HG03175 (cell line): ENCODE measurements at regions not wholly inside any gene's neighbourhood (a gene's known extent, or its start where the extent isn't known, plus 50 kb on each side); places are given as distances from the start of the nearest gene placed in this dataset.

Experiments used
- ATAC-seq: cut with Tn5 transposase; IDR thresholded peaks from one replicate; pipeline ENCODE4 v1.9.1; 2021; ENCODE audit warnings: mild to moderate bottlenecking, moderate library complexity; ENCODE audit not compliant: unreplicated experiment

DNA sequence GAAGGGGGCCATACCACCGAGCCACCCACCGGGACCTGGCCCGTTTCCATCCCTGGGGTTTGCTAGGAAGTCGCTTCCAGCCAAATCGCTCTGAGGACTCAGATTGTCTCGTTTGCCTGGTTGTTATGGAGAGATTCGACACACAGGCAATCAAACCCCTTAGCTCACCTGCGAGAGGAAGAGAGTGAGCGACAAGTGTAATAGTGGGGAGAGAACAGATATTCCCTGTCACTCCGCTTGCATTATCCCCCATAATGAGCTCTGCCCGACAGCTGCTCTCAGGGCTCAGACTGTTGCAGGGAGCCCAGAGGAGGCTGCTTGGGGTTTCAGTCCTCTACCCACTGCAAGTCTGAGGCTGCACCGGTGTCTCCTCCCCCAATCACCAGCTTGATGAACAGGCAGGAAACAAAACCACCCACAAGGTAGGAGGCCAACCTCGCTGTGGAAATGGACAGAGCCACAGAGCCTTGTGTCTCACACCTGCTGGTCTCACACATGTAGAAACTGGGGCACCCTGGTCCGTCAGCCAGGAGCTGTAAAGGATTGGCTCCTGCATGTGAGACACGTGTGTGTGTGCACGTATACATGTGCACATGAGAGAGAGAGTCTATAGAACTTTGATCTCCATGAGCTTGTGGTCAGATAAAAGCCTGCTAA, 351.1 kb downstream of the BUD13 start:
- no peak for ATAC-seq

DNA sequence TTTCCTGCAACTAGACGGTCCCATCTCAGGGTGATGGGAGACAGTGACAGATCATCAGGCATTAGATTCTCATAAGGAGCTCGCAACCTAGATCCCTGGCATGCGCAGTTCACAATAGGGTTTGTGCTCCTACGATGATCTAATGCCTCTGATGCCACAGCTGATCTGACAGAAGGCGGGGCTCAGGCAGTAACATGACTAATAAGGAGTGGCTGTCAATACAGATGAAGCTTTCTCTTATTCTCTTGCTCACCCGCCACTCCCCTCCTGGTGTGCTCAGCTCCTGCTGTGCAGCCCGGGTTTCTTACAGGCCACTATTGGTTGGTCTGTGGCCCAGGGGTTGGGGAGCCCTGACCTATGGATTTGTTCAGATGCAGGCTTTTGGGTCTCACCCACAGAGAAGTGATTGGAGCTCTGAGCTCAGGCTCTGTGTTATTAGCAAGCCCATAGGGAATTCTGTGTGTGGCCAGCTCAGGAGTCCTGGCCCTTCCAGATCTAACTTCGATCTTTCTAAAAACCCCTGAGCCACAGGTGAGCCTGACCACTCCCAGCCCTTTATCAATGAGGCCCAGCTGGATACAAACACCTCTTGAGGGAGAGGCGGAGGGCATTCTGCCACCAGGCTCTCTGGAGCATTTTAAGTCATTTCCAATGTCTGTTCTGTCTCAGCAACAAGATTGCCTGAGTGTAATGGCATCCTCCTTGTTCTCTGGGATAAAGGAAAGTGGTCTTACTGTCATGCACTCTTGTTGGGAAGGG, 351.8 kb downstream of the BUD13 start:
- no peak for ATAC-seq

DNA sequence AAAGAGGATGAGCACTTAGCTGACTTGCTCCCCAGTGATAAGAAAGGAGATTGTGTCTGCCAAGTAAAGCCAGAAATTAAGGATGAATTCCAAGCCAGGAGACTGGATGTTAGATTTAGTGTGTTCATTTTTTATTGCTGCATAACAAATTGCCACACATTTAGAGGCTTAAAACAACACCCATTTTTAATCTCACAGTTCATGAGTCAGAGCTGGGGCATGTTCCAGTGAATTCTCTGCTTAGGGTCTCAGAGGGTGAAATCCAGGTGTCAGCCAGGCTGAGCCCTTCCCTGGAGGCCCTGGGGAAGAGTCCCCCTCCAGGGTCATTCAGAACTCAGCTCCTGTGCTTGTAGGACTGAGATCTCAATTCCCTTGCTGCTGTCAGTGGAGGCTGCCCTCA, 352.8 kb downstream of the BUD13 start:
- ATAC-seq: no peak

DNA sequence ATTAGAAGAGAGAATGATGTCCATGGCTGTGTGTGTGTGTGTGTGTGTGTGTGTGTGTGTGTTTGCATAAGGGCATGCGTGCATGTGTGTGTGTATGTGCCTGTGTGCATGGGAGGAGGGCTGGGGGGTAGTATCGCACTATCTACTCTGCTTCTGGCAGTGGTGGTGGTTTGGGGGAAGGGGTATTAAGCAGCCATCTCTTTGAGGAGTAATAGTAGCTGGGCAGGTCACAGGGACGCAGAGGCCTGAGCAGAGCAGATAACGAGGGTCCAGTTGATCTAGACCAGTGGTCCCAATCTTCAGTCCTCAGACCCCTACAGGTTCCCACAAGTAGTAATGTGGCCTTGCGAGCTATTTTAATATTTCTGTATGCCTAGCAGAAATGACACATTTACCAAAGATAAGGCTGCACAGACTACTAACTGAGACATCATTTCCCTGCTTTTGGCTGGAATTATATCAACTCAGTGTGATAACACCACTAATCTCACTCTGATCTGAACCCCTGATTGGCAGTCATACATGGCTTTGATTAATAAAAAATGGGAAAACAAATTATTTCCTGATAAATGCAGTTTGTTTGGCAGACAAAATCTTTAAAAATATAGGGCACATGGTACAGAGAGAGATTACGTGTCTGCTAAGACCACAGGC, 354.3 kb downstream of the BUD13 start:
- no peak for ATAC-seq

DNA sequence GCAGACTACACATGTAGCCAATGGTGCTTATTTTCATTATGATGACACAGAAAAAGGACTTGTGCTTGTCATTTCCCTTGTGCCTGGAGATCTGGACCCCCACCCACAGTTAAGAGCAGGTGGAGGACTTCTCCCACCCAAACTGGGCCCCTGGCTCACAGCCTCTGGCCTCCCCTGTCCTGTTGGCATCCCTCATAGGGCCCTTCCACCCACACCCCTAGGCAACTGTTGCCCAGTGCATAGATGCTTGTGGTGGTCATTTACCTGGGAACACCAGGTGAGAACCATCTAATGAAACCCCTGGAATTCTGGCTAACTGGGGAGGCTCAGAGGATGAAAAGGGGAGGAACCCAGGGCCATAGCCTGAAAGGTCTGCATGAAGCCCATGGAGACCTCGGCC, 355.9 kb downstream of the BUD13 start:
- no peak for ATAC-seq

DNA sequence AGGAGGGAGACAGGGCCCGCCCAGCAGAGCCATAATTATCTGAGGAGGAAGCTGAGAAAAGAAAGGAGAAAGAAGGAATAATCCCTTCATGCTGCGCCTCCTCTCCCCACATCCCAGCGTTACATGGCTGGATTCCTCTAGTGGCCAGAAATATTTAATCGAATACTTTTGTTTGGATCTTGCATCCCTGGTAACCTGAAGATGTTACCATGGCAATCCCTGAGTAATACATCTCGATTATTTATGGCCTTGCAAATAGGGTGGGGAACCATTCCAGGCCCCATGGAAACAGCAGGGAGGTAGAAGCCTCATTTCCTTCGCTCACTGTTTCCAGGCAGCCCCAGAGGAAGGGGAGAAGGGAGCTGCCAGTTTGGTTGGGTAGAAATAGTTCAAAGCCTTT, 357.7 kb downstream of the BUD13 start:
- ATAC-seq: no peak

DNA sequence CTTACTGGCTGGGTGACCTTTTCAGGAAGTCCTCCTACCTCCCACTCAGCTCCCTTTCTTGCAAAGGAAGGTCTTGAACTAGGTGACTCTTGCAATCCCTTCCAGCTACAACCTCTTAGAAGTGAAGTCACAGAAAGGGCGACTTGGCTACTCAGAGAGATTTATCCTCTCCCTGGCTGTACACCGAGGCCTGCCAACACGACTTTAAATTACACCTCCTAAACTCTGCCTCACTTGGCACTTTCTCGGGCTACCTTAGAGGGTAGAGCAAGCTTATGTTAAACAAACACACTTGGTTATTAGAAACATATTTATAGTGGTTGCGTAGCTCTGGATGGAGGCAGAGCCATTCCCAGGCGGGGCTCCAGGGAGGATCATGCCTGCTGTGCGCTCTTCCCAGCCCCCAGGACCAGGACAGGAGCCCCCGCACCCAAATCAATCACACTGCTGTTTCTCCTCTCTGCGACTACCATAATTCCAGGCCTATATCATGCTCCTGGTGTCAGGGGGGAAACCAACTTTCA, 358.4 kb downstream of the BUD13 start:
- ATAC-seq: no peak

DNA sequence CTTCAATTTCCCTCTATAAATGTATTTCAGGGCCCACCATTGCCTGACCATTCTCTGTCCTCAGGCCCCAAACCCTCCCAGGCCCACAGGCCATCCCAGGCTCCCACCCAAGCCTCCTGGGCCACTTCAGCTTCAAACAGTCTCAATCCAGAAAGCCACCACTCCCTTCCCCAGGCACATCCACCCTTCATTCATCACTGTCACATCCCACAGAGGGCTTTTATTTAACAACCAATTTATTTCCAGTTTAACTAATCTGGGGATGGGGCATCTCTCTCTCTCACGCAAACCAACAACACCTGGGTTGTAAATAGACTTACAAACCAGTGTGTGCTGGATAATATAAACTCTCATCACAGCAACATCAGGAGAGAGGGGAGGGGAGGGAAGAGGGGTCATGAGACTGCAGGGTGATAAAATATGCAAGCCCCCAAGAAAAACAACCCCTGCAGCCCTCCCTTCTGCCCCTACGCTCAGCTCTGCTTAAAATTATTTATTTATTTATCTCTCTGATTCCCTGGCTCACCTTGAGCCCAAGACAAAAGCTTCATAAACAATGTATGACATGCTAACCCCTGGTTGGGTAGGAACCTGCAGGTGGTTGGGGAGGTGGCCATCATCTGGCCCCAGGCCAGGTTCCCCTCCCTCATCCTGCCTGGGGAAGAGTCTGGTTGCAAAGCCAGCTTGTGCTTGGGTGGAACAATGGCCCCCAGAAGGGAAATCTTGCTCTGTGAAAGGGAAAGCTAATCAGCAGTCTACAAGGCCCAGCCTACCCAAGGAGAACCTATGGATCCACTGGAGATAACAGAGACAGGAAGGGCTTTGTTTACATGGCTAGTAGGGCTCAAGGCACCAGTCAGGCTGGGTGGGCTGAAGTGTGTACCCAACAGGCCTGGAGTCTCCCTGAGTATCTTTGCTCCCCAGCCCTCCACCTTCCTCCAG, 359.2 kb downstream of the BUD13 start:
- ATAC-seq: no peak

DNA sequence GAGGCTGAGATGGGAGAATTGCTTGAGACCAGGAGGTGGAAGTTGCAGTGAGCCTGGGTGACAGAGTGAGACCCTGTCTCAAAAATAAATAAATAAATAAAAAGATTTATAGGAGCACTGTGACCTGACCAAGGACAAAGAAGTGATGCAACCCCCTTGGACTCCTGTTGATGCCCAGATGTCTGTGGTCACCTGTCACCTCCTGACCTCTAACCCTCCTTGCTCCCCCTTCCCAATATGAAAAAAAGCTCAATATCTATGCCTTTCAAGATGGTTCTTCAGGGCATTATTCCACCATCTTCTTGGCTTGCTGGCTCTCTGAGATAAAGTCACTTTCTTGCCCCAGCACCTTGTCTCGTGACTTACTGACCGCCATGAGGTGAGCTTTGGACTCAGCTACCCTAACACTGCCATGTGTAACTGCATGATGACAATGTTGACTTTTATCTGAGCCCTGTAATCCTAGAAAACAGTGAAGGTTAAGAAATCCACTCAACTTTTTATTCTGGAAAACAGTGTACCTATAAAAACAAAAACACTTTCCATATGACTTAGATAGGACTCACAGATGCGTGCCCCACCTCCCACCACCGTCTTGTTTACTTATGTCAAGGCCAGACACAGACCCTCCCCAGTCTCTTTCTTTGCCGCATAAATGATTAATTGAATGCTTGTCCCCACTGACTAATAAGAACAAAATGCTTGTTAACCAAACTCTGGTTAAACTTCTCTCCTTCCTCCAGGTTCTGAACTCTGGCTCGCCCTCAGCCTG, 360.5 kb downstream of the BUD13 start:
- ATAC-seq: no peak

DNA sequence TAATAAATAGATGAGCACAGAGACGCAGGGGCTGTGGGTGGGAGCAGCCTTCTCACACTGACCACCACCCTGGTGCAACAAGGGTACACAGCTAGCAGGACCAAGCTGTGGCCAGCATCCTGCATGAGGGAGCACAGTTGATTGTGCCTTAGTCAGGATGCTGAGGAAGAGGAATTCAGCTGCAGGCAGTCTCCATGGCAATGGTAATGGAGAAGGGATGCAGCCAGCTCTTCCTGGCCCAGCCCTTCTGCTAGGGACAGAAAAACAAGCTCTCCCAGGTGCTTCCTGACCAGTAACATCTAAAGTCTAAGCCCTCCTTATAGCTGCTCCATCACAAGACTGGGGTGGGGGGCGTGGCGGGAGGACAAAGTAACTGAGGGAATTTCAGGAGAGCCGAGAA, 363.5 kb downstream of the BUD13 start:
- no peak for ATAC-seq

DNA sequence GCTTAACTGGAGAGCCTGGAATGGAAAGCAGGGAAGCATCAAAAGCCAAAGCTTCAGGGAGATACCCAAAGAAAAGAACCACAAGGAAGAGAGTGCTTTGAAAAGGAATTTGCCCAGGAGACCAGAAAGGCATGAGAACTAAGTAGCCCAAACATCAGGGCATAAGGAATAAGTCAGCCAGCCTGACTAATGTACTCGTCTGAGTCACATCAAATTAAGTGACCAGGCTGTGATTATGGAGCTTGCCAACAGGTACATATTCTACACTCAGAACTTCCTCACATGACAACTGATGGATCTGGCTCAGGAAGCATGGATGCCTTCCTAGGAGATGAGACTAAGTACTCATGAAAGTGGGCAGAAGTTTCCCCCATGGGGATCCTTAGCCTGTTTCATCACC, 366.7 kb downstream of the BUD13 start:
- no peak for ATAC-seq

DNA sequence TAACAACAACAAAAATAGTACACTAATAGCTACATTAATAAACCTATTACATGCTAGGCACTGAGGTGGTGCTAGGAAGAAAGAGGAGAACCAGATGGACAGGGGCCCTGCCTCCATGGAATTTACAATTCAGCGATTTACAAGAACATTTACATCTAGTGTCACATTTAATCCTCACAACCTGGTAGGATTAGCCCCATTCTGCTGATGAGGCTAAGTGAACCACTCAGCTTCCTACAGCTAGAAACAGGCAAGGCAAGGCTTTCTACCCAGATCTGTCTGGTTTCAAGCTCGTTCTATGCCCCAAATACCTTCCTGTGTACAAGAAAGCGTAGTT, 368.4 kb downstream of the BUD13 start:
- no peak for ATAC-seq

DNA sequence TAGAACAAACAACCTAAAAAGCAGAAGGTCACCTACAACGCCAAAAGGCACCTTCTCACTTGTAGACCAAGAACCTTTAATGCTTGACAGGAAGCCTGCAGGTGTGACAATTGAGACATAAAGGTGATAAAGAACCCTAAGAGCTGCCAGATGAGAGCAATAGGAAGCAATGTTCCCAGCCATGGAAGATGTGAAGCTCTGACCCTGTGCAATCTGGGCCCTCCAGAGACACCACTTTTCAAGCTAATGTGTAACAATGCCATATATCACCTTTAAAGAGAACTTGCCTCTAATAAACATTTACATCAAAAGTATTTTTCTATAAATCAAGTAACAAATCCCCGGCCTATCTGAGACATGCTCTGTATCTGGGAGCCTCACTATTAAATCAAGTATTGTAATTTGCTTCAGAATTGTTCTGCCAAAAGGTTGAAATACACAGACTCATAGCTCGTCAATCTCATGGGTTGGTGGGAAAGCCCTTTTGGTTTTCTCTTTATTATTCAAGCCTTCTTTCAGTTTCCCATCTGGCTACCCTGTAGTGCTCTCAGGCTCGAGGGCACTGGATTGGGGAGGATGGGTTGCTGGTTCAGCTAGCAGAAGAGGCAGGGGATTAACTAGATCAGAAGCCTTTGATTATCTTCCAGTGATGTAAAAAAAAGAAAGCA, 368.9 kb downstream of the BUD13 start:
- no peak for ATAC-seq

DNA sequence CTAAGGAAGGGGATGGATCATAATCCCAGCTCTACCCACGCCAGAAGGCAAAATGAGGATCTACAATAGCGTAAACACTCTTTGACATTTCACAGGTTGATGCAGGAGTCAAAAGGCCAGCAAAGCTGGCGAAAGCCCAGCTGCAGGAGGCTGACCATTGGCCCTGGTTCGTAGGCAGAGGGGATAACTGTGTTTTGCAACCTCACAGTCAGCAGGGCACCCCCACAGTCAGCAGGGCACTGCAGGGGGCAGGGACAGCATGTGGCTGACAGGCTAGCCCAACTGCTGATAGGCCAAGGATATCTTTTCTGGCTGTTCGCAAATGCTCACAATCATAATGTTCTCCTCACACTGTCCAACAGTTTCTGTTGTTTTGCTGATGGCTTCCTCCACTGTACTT, 372.7 kb downstream of the BUD13 start:
- no peak for ATAC-seq

DNA sequence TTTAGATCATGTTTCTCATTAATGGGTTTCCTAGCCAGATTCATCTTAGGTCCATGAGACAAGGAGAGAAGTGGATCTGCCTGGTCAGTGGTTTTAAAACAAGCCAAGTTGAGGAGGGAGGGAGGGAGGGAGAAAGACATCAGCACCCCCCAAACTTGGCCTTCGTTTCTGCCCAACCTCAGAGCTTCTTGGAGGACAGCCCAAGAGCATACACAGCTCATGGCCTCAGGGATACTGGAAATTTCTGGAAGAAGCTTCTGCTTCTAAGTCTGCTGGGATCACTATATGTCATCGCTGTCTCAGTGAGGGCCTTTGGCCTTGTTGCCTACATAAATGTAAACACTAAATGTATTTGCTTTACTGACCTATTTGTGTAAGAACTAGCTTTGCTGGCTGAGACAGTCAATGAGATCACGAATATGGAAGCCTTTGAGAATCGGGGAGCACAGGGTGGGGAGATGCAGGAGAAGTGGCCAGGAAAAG, 375.1 kb downstream of the BUD13 start:
- no peak for ATAC-seq

DNA sequence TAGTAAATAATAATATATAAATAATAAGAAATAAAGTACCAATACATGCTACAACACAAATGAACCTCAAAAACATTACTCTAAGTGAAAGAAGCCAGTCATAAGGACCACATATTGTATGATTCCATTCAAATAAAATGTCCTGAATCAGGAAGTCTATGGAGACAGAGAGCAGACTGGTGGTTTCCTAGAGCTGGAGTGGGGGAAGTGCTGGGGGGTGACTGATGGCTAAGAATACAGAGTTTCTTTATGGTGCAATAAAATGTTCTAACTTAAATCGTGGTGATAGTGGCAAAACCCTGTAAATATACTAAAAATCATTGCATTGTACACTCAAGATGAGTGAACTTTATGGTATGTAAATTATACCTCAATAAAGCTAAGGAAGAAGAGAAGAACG, 376.5 kb downstream of the BUD13 start:
- ATAC-seq: no peak

DNA sequence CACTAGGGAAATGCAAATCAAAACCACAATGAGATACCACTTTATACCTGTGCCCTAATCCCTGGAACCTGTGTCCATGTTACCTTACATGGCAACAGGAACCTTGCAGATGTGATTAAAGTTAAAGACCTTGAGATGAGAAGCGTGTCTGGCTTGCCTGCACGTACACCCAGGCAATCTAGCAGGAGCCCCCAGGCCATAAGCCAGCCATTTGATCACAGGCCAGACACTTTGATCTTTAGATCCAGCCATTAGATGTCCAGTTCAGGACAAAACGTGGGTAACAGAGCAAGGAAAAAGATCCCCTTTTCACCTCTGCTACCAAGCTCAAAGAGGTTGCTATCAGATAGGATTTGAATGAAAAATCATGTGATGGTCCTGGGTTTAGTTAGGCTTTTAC, 378.8 kb downstream of the BUD13 start:
- ATAC-seq: no peak

DNA sequence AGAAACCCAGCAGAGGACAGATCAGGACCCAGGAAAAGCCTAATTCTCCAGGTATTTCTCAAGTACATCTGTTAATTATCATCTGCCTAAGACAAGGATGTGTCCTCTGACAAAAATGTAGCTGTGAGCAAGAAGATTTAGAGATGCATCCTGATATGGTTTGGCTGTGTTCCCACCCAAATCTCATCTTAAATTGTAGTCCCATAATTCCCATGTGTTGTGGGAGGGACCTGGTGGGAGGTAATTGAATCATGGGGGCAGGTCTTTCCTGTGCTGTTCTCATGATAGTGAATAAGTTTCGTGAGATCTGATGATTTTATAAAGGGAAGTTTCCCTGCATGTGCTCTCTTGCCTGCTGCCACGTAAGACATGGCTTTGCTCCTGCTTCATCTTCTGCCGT, 381.8 kb downstream of the BUD13 start:
- no peak for ATAC-seq

DNA sequence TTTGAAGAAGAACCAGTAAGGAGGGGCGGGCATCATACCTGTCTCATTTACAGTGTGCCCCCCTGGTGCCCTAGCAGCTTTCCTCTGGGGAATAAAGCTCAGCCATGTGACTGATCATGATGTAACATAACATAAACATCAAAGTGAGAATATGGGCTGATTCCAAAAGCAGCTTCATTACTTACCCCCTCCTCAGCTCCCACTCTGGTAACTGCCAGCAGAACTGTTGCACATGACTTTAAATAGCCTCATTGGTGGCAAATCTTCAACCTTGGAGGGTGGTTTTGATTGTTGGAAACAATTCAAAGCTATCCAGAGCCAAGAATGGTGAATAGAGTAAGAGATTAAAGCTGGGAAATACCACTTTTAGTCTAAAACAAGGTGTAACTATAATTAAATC, 384.6 kb downstream of the BUD13 start:
- no peak for ATAC-seq

DNA sequence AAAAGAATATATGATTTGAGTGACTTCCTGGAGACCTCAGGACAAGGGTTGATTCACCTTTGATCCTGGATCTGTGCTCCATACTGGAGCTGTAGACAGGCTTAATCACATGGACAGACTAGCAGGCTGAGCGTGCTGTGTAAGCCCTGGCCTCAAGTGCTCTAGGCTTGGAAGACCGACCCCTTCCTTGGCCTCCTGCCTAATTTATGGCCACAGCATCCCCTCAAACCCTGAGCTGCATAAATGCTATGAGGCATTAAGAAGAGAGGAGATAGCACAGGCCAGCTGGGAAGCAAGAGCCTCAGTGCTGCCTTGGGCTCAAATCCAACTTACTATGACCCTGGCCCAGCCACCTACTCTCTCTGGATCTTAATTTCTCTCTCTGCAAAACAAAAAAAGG, 385.1 kb downstream of the BUD13 start:
- ATAC-seq: no peak
